ENCODE measurements at regions not wholly inside any gene's neighbourhood (a gene's known extent, or its start where the extent isn't known, plus 50 kb on each side); places are given as distances from the start of the nearest gene placed in this dataset.

DNA sequence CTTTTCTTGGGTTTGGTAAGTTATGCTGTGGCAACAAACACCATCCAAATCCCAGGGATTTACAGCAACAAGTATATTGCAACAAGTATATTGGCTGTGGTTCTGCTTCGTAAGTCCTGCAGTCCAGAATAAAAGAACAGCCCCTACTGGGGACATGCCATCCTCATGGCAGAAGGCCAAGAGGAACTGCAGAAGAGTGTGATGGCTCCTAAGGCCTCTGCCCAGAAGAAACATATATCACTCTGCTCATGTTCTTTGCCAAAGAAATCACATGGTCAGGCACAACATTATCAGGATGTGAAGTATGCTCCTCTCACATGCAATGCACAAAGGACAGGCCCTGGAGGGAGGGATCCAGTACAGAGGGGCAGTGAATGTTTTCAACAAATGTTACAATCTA, 159.6 kb upstream of the TAS2R1 start (continued):
- TF ChIP-seq, protein P1, sequence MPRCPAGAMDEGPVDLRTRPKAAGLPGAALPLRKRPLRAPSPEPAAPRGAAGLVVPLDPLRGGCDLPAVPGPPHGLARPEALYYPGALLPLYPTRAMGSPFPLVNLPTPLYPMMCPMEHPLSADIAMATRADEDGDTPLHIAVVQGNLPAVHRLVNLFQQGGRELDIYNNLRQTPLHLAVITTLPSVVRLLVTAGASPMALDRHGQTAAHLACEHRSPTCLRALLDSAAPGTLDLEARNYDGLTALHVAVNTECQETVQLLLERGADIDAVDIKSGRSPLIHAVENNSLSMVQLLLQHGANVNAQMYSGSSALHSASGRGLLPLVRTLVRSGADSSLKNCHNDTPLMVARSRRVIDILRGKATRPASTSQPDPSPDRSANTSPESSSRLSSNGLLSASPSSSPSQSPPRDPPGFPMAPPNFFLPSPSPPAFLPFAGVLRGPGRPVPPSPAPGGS (CRISPR knock-in tag; IDR thresholded peaks at IDR 0.05), result no peak
- no peak for TF ChIP-seq ZNF879 (CRISPR knock-in tag; IDR thresholded peaks at IDR 0.05)
- TF ChIP-seq, protein P2, sequence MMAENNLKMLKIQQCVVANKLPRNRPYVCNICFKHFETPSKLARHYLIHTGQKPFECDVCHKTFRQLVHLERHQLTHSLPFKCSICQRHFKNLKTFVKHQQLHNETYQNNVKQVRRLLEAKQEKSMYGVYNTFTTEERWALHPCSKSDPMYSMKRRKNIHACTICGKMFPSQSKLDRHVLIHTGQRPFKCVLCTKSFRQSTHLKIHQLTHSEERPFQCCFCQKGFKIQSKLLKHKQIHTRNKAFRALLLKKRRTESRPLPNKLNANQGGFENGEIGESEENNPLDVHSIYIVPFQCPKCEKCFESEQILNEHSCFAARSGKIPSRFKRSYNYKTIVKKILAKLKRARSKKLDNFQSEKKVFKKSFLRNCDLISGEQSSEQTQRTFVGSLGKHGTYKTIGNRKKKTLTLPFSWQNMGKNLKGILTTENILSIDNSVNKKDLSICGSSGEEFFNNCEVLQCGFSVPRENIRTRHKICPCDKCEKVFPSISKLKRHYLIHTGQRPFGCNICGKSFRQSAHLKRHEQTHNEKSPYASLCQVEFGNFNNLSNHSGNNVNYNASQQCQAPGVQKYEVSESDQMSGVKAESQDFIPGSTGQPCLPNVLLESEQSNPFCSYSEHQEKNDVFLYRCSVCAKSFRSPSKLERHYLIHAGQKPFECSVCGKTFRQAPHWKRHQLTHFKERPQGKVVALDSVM (CRISPR knock-in tag; IDR thresholded peaks at IDR 0.05), result no peak
- TF ChIP-seq HMGA1 (CRISPR knock-in tag; conservative IDR thresholded peaks at IDR 0.05), result no peak
- TF ChIP-seq PRMT3 (CRISPR knock-in tag; IDR thresholded peaks at IDR 0.05; ENCODE audit: borderline replicate concordance, low read depth), result no peak
- no peak for TF ChIP-seq ADNP (CRISPR knock-in tag; IDR thresholded peaks at IDR 0.05)
- no peak for TF ChIP-seq MEIS2 (CRISPR knock-in tag; IDR thresholded peaks at IDR 0.05)
- no peak for TF ChIP-seq CENPX (CRISPR knock-in tag; IDR thresholded peaks at IDR 0.05)
- TF ChIP-seq, protein P3, sequence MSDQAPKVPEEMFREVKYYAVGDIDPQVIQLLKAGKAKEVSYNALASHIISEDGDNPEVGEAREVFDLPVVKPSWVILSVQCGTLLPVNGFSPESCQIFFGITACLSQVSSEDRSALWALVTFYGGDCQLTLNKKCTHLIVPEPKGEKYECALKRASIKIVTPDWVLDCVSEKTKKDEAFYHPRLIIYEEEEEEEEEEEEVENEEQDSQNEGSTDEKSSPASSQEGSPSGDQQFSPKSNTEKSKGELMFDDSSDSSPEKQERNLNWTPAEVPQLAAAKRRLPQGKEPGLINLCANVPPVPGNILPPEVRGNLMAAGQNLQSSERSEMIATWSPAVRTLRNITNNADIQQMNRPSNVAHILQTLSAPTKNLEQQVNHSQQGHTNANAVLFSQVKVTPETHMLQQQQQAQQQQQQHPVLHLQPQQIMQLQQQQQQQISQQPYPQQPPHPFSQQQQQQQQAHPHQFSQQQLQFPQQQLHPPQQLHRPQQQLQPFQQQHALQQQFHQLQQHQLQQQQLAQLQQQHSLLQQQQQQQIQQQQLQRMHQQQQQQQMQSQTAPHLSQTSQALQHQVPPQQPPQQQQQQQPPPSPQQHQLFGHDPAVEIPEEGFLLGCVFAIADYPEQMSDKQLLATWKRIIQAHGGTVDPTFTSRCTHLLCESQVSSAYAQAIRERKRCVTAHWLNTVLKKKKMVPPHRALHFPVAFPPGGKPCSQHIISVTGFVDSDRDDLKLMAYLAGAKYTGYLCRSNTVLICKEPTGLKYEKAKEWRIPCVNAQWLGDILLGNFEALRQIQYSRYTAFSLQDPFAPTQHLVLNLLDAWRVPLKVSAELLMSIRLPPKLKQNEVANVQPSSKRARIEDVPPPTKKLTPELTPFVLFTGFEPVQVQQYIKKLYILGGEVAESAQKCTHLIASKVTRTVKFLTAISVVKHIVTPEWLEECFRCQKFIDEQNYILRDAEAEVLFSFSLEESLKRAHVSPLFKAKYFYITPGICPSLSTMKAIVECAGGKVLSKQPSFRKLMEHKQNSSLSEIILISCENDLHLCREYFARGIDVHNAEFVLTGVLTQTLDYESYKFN (CRISPR knock-in tag; conservative IDR thresholded peaks at IDR 0.05), result no peak
- TF ChIP-seq, protein P4, sequence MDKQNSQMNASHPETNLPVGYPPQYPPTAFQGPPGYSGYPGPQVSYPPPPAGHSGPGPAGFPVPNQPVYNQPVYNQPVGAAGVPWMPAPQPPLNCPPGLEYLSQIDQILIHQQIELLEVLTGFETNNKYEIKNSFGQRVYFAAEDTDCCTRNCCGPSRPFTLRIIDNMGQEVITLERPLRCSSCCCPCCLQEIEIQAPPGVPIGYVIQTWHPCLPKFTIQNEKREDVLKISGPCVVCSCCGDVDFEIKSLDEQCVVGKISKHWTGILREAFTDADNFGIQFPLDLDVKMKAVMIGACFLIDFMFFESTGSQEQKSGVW (CRISPR knock-in tag; IDR thresholded peaks at IDR 0.05; ENCODE audit: borderline replicate concordance), result no peak
